ENCODE measurements at regions not wholly inside any gene's neighbourhood (a gene's known extent, or its start where the extent isn't known, plus 50 kb on each side); places are given as distances from the start of the nearest gene placed in this dataset.
A peak's percentile ranks its signal among the peaks of the same experiment; 100 is the strongest.
"Not testable (repeated sequence)": the region's sequence is repeated elsewhere in the genome, so short reads cannot be mapped to it uniquely, and the experiment has no call there.

- DNase-seq = no peak
These were observed 129.6 kb upstream of the NOL4 start for GRCh38 chr18:34354351-34354750.

GRCh38 chr18:34357944-34358580, 133.3 kb upstream of the NOL4 start:
- no peak for DNase-seq

GRCh38 chr18:34358923-34359322, 134.2 kb upstream of the NOL4 start:
- DNase-seq = no peak

GRCh38 chr18:34364699-34365098, 140.0 kb upstream of the NOL4 start:
- peak; percentile 29 for DNase-seq

GRCh38 chr18:34370704-34371395, 146.1 kb upstream of the NOL4 start:
- peak; percentile 47 for DNase-seq

- no peak for DNase-seq
These were observed 155.6 kb upstream of the NOL4 start for GRCh38 chr18:34380326-34380725.

GRCh38 chr18:34385311-34385710, 160.6 kb upstream of the NOL4 start:
- no peak for DNase-seq

- DNase-seq = no peak
These were observed 162.1 kb upstream of the NOL4 start for GRCh38 chr18:34386803-34387202.

GRCh38 chr18:34397286-34397896, 172.7 kb upstream of the NOL4 start:
- DNase-seq = no peak

- DNase-seq = no peak
These were observed 175.2 kb upstream of the NOL4 start for GRCh38 chr18:34399892-34400291.

GRCh38 chr18:34400834-34401233, 176.1 kb upstream of the NOL4 start:
- DNase-seq = no peak

- DNase-seq = no peak
These were observed 177.1 kb upstream of the NOL4 start for GRCh38 chr18:34401775-34402174.

GRCh38 chr18:34407471-34407870, 182.8 kb upstream of the NOL4 start:
- not testable (repeated sequence) for DNase-seq

GRCh38 chr18:34411952-34412351, 187.2 kb upstream of the NOL4 start:
- no peak for DNase-seq

- no peak for DNase-seq
These were observed 206.3 kb upstream of the NOL4 start for GRCh38 chr18:34431042-34431441.

GRCh38 chr18:34444622-34445021, 219.9 kb upstream of the NOL4 start:
- DNase-seq = no peak

- no peak for DNase-seq
These were observed 223.9 kb upstream of the NOL4 start for GRCh38 chr18:34448662-34449061.

GRCh38 chr18:34457761-34458160, 233.0 kb upstream of the NOL4 start:
- DNase-seq = peak; percentile 4

- DNase-seq = no peak
These were observed 233.8 kb upstream of the NOL4 start for GRCh38 chr18:34458410-34458977.

- no peak for DNase-seq
These were observed 236.6 kb upstream of the NOL4 start for GRCh38 chr18:34461266-34461665.

- DNase-seq = no peak
These were observed 242.3 kb upstream of the NOL4 start for GRCh38 chr18:34467058-34467457.

GRCh38 chr18:34480162-34480700, 229.9 kb upstream of the DTNA start:
- no peak for DNase-seq

- no peak for DNase-seq
These were observed 227.9 kb upstream of the DTNA start for GRCh38 chr18:34482204-34482603.

- DNase-seq = no peak
These were observed 226.9 kb upstream of the DTNA start for GRCh38 chr18:34483198-34483597.
